Aorta (tissue), 5 donors: ENCODE measurements at regions not wholly inside any gene's neighbourhood (a gene's known extent, or its start where the extent isn't known, plus 50 kb on each side); places are given as distances from the start of the nearest gene placed in this dataset.

Experiments
- ATAC-seq: fragments of 200-7000 bp; cut with Tn5 transposase; one replicate; pipeline ENCODE4 v1.9.1; 2022; ENCODE audit warnings: moderate library complexity; ENCODE audit not compliant: low FRiP score
- DNase-seq, 2 donors: peaks; one replicate each; pipeline ENCODE4 v3.0.0-alpha.2; 2020
- H3K27ac ChIP-seq, 2 donors: one replicate each; pipeline ENCODE4 v1.5.1; 2013; ENCODE audit warnings: low read length in 2 of 2, mild to moderate bottlenecking in 2 of 2, moderate library complexity in 2 of 2, control low read depth in 1 of 2, inconsistent platforms in 1 of 2, low read depth in 1 of 2
- H3K27me3 ChIP-seq, 2 donors: one replicate each; pipeline ENCODE4 v1.6.1; 2013; ENCODE audit warnings: control low read depth in 1 of 2, low read length in 1 of 2, mild to moderate bottlenecking in 1 of 2, moderate library complexity in 1 of 2; ENCODE audit not compliant: insufficient read depth in 2 of 2, control insufficient read depth in 1 of 2
- H3K36me3 ChIP-seq, 2 donors: one replicate each; pipeline ENCODE4 v1.6.1; 2013; ENCODE audit warnings: control low read depth in 1 of 2, low read length in 1 of 2, mild to moderate bottlenecking in 1 of 2; ENCODE audit not compliant: insufficient read depth in 2 of 2, control insufficient read depth in 1 of 2
- H3K4me1 ChIP-seq, 2 donors: one replicate each; pipeline ENCODE4 v1.6.1; 2013; ENCODE audit warnings: low read length in 2 of 2, control low read depth in 1 of 2, mild to moderate bottlenecking in 1 of 2, moderate library complexity in 1 of 2; ENCODE audit not compliant: insufficient read depth in 2 of 2, control insufficient read depth in 1 of 2
- H3K4me3 ChIP-seq, 2 donors: one replicate each; pipeline ENCODE4 v1.5.1; 2013; ENCODE audit warnings: low read length in 2 of 2, control low read depth in 1 of 2, mild to moderate bottlenecking in 1 of 2
- H3K9me3 ChIP-seq: one replicate; pipeline ENCODE4 v1.6.1; 2013; ENCODE audit warnings: mild to moderate bottlenecking, low read length; ENCODE audit not compliant: control insufficient read depth
- WGBS, 2 donors: extraction: QIAGEN DNeasy Blood & Tissue Kit; methylation state at CpG; one replicate each; pipeline ENCODE4 v1.1.7; 2013; 5-methylcytosine and 5-hydroxymethylcytosine counted together
- intact Hi-C, 2 donors: fragments of 100-400 bp; cut with DNase I; formaldehyde crosslinking; loops; one replicate each; pipeline versions ENCODE4 v1.14.2 to v1.15.0; 2022
- donor health status: healthy with polysubstance abuse.
- donor health status: Bipolar disorder and iron deficiency.
- donor health status: DM: no; HTN: no; CAD: no.
- donor health status: DM: no; HTN: no; CAD: no.
- donor health status: DM: yes; HTN: yes; CAD: no.

- no peaks in the 10 kb centered on the region for H3K27me3 ChIP-seq
- no peak for DNase-seq
- no peak overlapping the region for H3K4me3 ChIP-seq
- H3K36me3 ChIP-seq = no peaks in the 10 kb centered on the region
- ATAC-seq = no peak
- no peak overlapping the region for H3K27ac ChIP-seq
- H3K4me1 ChIP-seq = peaks cover 0 to 3% of the 10 kb centered on the region in 2 donors
- H3K9me3 ChIP-seq = no peaks in the 10 kb centered on the region
- 93% methylated on average over 7 of the region's 7 CpGs for WGBS, 2 donors
- intact Hi-C loops = no loop called here
Observed at GRCh38 chr13:40145139-40145538, 489.7 kb downstream of the COG6 start.

GRCh38 chr13:40146063-40146462 lies 490.6 kb downstream of the COG6 start:
- H3K4me3 ChIP-seq = no peak overlapping the region
- H3K27ac ChIP-seq = no peak overlapping the region
- no peak for DNase-seq
- H3K9me3 ChIP-seq = no peaks in the 10 kb centered on the region
- intact Hi-C loops = no loop called here
- WGBS, 2 donors = 88 to 89% methylated on average over 5 of the region's 5 CpGs
- peaks cover 0 to 5% of the 10 kb centered on the region in 2 donors for H3K4me1 ChIP-seq
- H3K27me3 ChIP-seq = no peaks in the 10 kb centered on the region
- no peaks in the 10 kb centered on the region for H3K36me3 ChIP-seq
- no peak for ATAC-seq

GRCh38 chr13:40146611-40147117 lies 491.2 kb downstream of the COG6 start:
- DNase-seq (no peak), ATAC-seq (no peak)
- Histone ChIP-seq H3K4me1 (peaks cover 0 to 5% of the 10 kb centered on the region in 2 donors), H3K4me3 (no peak overlapping the region), H3K27ac (no peak overlapping the region), H3K27me3 (no peaks in the 10 kb centered on the region), H3K9me3 (no peaks in the 10 kb centered on the region), H3K36me3 (no peaks in the 10 kb centered on the region)
- WGBS, 2 donors = 88 to 89% methylated on average over 11 of the region's 11 CpGs
- intact Hi-C loops = no loop called here

DNA sequence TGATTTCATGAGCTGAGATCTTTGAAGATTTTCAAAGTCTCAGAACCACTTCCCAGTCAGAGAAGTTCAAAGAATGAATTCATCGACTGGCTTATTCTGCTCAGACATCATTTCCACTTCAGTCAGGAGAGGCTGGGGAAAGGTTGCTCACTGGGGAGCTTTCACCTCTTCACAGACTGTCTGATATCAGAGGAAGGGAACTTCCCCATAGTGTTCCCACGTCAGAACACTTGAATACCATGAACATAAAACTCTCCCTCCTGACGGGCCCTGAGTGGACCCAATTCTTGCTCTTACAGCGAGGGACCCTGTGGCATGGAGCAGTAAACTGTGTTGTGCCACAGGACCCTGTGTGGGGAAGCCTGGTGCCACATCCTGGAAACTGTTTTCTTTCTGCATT lies 492.6 kb downstream of the COG6 start:
- no peak for ATAC-seq
- WGBS, 2 donors = 95 to 97% methylated on average over 4 of the region's 4 CpGs
- intact Hi-C loops = no loop called here

GRCh38 chr13:40148742-40149141 lies 493.3 kb downstream of the COG6 start:
- 96 to 100% methylated on average over 1 of the region's 1 CpG for WGBS, 2 donors
- no peak for ATAC-seq
- H3K4me3 ChIP-seq = no peak overlapping the region
- intact Hi-C loops = no loop called here
- peaks cover 0 to 5% of the 10 kb centered on the region in 2 donors for H3K4me1 ChIP-seq
- no peaks in the 10 kb centered on the region for H3K9me3 ChIP-seq
- H3K27me3 ChIP-seq = no peaks in the 10 kb centered on the region
- H3K27ac ChIP-seq = peak overlapping the region in 1 of 2 donors; percentile 15
- H3K36me3 ChIP-seq = no peaks in the 10 kb centered on the region
- no peak for DNase-seq

More for the DNA sequence above, 492.6 kb downstream of the COG6 start:
- H3K4me3 ChIP-seq = no peak overlapping the region
- peaks cover 0 to 5% of the 10 kb centered on the region in 2 donors for H3K4me1 ChIP-seq
- no peaks in the 10 kb centered on the region for H3K27me3 ChIP-seq
- H3K36me3 ChIP-seq = no peaks in the 10 kb centered on the region
- no peak overlapping the region for H3K27ac ChIP-seq
- no peaks in the 10 kb centered on the region for H3K9me3 ChIP-seq
- no peak for DNase-seq

- no peak overlapping the region for H3K4me3 ChIP-seq
- H3K27ac ChIP-seq = no peak overlapping the region
- no peaks in the 10 kb centered on the region for H3K9me3 ChIP-seq
- ATAC-seq = peak; percentile 84
- no peaks in the 10 kb centered on the region for H3K36me3 ChIP-seq
- no peaks in the 10 kb centered on the region for H3K27me3 ChIP-seq
- peak in 1 of 2 donors; percentile 56 for DNase-seq
- WGBS, 2 donors = 19 to 21% methylated on average over 6 of the region's 6 CpGs
- H3K4me1 ChIP-seq = peaks cover 0 to 5% of the 10 kb centered on the region in 2 donors
- intact Hi-C loops = no loop called here
Observed at GRCh38 chr13:40149611-40150274, 494.3 kb downstream of the COG6 start.

GRCh38 chr13:40151673-40152072 lies 496.2 kb downstream of the COG6 start:
- H3K4me1 ChIP-seq = peaks cover 0 to 5% of the 10 kb centered on the region in 2 donors
- no peaks in the 10 kb centered on the region for H3K27me3 ChIP-seq
- intact Hi-C loops = no loop called here
- no peak for DNase-seq
- ATAC-seq = no peak
- H3K9me3 ChIP-seq = no peaks in the 10 kb centered on the region
- no peak overlapping the region for H3K4me3 ChIP-seq
- H3K36me3 ChIP-seq = no peaks in the 10 kb centered on the region
- no peak overlapping the region for H3K27ac ChIP-seq
- WGBS, 2 donors = 97 to 98% methylated on average over 2 of the region's 2 CpGs

GRCh38 chr13:40152145-40152544 lies 496.7 kb downstream of the COG6 start:
- no peak overlapping the region for H3K4me3 ChIP-seq
- no peak overlapping the region for H3K27ac ChIP-seq
- H3K36me3 ChIP-seq = no peaks in the 10 kb centered on the region
- H3K4me1 ChIP-seq = peaks cover 0 to 5% of the 10 kb centered on the region in 2 donors
- WGBS, 2 donors = 39 to 41% methylated on average over 3 of the region's 3 CpGs
- no peaks in the 10 kb centered on the region for H3K9me3 ChIP-seq
- intact Hi-C loops = no loop called here
- DNase-seq (peak in 1 of 2 donors; percentile 51), ATAC-seq (no peak)
- no peaks in the 10 kb centered on the region for H3K27me3 ChIP-seq

DNA sequence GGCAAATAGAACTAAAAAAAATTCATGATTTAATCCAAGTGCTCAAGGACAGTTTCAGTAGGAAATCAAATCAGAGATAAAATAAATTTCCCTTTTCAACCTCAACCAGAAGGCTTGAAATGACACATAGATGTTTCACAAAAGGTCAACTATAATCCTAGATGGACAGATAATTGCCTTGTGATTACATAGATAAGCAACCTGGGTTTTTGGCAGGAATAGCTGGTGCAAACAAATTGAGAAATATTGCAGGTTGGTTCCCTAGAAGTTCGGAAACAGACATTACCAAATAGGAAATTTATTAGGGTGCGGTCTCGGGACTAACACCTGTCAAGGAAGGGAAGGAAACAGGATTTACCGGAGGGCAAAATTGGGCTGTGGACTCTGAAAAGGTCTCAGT lies 497.5 kb downstream of the COG6 start:
- DNase-seq = no peak
- Histone ChIP-seq H3K27me3 (no peaks in the 10 kb centered on the region), H3K27ac (no peak overlapping the region), H3K4me3 (no peak overlapping the region), H3K36me3 (no peaks in the 10 kb centered on the region), H3K4me1 (peaks cover 0 to 5% of the 10 kb centered on the region in 2 donors), H3K9me3 (no peaks in the 10 kb centered on the region)
- ATAC-seq = no peak
- intact Hi-C loops = no loop called here
- 86 to 97% methylated on average over 4 of the region's 4 CpGs for WGBS, 2 donors
